GM12892 (cell line): ENCODE measurements at regions not wholly inside any gene's neighbourhood (a gene's known extent, or its start where the extent isn't known, plus 50 kb on each side); places are given as distances from the start of the nearest gene placed in this dataset.

Experiments used
- POLR2A ChIP-seq: IDR thresholded peaks from 2 replicates; pipeline ENCODE4 v1.6.1; 2011; ENCODE audit warnings: low read depth, low read length, control low read depth
- TAF1 ChIP-seq: IDR thresholded peaks from 2 replicates; pipeline ENCODE4 v1.6.1; 2011; ENCODE audit warnings: low read depth, mild to moderate bottlenecking, control low read depth, low read length, borderline replicate concordance

- TF ChIP-seq POLR2A: no peak
- TF ChIP-seq TAF1: no peak
These were observed 394.9 kb downstream of the BCL11B start for GRCh38 chr14:98877065-98877464.
